ENCODE measurements at regions not wholly inside any gene's neighbourhood (a gene's known extent, or its start where the extent isn't known, plus 50 kb on each side); places are given as distances from the start of the nearest gene placed in this dataset.
"Not testable (repeated sequence)": the region's sequence is repeated elsewhere in the genome, so short reads cannot be mapped to it uniquely, and the experiment has no call there.

DNA sequence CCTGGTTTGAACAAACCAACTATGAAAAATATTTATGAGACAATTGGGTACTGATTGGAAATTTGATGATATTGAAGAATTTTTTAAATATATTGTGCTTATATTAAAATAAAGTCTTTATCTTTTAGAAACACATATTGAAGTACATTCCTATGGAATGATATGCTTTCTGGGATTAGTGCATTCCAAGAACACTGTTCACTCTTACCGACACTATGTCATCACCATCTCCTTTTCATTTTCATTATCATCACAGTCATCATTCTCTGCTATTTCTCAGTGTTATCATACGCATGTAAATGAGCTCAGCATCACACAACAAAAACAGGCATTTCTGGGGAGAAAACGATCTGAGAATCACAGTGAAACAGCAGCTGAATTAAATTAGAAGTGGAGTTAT lies 513.3 kb upstream of the CCDC196 start:
- no peak for DNase-seq

DNA sequence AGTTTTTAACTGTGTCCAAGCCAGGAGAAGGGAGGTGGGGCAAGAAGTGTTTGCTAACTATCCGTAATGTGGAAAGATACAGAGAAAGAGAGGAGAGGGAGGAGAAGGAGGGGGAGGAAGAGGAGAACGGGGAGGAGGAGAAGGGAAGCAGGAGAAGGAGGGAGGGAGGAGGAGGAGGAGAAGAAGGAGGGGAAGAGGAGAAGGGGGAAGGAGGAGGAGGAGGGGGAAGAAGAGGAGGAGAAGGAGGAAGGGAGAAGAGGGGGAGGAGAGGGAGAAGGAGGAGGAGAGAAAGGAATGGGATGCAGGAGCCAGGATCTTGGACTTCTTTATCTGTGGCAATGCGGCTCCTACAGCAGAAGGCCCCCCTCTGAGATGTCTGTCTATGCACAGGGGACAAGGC lies 510.3 kb upstream of the CCDC196 start:
- no peak for DNase-seq

DNA sequence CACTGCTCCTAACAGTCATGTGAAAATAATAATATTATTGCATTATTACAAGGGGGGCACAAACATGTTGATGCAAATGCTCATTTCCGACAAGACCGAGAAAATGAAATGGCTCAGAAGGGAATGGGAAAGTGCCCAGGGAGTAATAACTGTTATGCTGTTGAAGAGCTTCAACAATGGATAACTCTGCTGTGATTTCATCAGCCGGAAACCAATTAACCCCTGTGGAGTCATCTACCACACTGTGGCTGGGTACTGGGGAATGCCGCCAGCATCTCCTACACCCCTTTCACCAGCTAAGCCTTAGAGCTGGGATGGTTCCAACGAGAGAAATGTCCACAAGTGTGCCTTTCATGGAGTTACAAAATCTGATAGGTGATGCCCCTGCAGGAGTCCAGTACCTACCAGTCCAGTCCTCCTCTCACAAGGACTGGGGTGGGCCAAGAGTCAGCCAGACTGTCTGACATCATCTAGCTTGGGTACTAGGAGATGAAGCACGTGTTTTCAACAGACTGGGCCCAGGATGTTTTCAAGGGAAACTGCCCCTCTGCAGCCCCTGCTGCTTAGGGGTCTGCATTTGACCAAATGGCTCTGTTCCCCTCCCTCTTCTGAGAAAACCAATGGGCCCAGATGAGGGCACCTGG lies 509.3 kb upstream of the CCDC196 start:
- no peak for DNase-seq

DNA sequence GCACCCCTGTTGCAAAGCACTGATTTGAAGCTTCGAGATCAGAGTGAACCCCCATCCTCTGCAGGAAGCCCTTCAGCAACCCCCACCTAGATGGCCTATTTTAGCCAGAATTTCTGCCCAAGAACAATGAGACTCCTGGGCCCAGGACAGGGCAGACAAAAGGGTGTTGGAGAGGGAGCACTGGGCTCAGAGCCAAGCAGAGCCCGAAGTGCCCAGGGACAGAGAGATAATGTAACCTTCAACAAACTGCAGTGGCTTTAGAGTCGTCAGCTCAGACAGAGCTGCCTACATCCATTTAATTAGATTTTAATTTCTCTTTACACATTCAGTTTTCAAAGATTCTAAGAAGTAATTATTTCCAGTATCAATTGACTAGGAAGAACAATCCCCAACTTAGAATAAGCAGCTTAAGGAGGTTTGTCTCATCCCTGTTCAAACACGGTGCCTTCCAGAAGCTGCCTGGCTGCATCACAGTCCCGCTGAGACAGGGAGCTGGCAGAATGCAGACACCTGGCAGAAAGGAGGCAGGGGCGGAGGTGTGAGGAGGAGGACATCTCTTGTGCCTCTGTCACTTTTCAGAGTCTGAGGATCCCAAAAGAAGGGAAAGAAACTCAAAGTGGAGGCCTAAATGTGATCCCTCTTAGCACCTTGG lies 504.9 kb upstream of the CCDC196 start:
- no peak for DNase-seq

DNA sequence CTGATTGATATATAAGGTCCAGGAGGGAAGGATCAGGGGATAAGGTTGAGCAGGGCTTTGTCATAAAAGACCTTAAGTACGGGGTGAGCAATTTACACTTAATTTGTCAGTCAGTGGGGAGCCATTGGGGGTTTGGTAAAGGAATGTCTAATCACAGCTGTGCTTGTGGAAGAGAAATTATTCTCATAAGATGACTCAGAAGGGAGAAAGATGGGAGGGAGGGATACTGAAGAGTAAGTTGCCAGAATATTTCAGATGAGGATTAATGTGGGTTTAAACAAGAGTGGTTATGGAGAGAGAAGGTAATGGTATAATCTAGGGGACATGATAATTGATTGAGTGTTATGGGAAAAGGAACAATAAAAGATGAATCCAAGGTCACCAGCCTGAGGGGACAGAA lies 500.1 kb upstream of the CCDC196 start:
- no peak for DNase-seq

DNA sequence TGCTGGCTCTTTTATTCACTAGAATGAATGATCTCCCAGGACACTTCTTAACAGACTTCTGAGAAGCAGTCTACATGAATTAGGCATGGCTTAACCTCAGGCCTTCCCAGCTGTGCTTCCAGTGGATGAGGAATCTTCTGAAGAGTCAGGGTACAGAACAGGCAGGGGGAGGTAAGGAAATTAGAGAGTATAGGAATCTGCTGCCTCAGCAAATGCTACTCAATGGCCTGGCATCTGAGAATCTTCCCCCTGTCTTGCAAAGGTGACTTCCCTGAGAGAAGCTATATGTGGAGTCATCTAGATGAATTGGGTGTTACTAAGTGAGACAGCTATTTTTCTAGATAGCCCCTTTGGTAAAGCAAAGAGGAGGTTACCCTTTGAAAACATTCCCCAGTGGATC lies 496.2 kb upstream of the CCDC196 start:
- no peak for DNase-seq

DNA sequence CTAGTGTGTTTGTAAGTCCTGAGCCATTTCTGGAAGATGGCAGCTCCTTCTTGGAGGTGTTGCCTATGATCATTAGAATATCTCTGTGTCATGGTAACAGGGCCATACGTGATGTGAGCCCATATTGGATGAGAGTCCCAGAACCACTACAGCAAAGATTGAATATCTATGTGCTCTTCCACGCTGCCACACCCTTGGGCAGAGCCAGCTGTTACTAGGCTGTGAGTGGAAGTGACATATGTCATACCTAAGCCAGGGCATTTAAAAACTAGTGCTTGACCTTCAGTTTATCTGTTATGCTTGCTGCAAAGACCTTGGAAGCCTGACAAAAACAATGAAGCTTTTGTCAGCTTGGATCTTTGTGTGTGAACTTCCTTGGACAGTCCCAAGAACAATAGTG lies 495.1 kb upstream of the CCDC196 start:
- no peak for DNase-seq

DNA sequence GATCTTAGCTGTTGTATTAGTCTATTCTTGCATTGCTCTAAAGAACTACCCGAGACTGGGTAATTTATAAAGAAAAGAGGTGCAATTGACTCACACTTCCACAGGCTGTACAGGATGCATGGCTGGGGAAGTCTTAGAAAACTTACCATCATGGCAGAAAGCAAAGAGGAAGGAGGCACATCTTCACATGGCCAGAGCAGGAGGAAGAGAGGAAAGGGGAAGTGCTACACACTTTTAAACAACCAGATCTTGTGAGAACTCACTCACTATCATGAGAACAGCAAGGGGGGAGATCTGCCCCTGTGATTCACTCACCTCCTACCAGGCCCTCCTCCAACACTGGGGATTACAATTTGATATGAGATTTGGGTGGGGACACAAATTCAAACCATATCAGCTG lies 494.2 kb upstream of the CCDC196 start:
- not testable (repeated sequence) for DNase-seq

DNA sequence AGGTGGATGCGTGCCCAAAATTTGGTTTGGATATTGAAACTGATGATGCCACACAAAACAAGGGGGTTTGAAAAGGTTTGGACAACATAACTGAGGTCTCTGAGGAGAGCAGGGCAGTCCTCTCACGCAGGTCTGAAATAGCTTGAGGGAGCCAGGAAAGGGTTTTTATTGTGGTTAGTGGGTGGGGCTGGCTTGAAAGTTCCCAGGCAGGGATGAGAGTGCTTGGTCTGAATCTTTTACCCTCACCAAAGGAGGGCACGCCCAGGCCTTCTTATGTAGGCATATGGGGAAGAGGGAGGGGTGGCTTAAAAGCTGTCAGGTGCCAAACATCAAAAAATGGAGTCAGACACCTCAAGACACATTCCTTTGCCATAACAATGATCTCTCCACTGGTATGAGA lies 493.1 kb upstream of the CCDC196 start:
- no peak for DNase-seq

DNA sequence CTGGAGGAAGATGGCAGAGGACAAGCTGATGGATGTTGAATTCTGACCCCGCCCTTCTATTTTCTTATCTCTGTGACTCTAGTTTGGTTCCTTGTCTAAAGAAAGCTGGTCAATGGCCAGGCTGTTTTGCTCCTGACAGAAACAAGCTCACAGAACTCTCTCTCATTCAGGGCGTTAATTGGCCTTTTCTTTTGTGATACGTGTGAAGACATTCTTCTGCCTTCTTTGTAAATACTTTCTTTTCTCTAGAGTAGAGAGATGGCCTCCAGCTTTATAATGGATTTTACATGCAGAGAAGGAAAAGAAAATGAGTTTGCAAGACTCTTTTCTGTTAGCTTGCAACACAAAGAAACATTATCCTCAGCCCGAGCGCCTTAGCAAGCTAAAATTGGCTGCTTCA lies 492.2 kb upstream of the CCDC196 start:
- no peak for DNase-seq

DNA sequence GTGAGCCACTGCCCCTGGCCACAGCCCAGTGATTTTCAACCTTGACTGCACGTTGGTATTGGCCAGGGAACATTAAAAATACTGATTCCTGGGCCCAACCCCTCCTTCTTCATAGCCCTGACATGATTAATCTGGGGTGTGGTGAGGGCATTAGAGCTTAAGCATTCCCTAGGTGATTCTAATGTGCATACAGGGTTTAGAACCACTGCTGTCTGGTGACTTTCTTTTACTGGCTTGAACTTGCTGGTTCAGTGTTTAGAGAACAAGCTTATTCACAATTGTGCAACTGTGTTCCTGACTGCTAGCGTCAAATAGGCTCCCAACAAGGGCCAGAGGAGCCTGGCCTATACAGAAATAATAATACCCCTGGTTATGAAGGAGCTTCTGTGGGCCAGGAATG lies 488.8 kb upstream of the CCDC196 start:
- DNase-seq: no peak

DNA sequence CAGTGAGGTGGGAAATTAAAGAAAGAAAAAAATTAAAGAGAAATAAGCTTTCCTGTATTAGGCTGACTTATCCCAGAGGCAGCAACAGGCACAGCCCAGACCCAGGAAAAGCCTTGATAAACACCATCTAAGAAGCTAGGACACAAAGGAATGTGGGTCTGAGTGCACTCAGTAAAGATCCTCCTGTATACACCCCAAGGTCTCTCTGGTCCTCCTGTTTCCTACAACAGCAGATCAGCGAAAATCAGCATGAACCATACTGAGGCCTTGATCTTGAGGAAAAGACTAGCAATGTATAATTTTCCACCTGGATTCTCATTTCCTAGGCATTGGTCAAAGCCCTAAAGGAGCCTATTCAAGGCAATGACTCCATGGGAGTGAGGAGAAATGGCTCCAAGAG lies 486.3 kb upstream of the CCDC196 start:
- DNase-seq: no peak

DNA sequence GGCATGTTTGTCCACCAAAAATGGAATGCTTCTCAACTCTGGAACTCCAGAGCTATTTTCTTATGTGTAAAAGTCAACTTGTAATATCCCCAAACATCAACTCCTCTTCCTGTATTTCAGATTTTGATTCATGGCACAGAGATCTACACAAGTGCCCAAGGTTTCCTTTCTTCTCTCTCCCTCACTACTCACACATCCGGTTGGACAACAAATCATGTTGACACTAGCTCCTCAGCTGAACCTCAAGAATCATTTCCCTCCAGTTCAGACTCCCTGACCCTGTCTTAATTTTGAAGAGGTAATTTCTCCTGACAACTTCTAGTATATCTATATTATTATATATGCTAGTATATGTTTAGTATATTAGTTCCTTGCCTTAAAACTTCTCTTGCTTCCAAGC lies 485.4 kb upstream of the CCDC196 start:
- no peak for DNase-seq

DNA sequence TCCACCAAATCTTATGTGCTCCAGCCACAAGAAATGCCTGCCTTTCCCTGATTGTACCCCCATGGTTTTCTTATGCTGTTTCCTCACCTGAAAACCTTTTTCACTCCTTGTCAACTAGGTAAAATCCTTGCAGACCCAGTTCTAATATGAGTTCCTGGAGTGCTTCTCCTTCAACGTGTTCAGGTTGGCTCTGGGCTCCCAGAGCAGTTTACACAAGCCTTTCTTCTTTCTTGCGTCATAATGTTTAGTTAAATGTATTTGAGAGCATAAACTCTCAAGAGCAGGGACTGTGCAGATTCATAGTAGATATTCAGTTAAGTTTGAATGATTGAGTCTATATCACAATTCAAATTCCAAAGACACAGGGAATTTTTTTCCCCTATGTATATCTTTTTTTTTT lies 484.8 kb upstream of the CCDC196 start:
- DNase-seq: no peak

DNA sequence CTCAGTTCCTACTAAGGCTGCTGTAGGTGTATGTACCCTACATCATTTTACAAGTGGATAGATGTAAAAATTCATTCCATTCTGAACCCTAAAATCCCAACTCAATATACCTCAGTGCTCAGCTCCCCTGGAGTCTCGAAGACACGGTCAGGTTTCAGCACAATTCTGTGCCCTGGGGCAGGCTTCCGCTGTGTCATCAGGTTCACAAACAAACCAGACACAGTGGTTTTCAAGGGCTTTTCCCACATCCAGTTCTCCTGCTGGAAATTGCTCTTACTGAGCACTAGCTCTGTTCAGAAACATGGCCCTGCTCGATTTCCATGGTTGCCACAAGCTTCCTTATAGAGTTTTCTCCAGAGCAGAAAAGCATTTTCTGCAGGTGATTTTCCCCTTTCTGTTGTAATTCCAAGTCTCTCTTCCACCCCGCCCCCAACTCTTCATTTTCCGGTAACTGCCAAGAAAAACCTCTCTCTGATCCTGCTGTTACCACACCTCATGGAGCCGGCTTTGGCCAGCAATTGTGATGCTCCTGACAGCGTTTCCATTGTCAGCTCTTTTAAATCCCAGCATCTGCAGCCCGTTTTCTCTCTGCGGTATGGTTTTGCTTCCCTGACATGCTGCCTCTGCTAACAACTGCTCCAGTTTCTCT lies 483.0 kb upstream of the CCDC196 start:
- no peak for DNase-seq

DNA sequence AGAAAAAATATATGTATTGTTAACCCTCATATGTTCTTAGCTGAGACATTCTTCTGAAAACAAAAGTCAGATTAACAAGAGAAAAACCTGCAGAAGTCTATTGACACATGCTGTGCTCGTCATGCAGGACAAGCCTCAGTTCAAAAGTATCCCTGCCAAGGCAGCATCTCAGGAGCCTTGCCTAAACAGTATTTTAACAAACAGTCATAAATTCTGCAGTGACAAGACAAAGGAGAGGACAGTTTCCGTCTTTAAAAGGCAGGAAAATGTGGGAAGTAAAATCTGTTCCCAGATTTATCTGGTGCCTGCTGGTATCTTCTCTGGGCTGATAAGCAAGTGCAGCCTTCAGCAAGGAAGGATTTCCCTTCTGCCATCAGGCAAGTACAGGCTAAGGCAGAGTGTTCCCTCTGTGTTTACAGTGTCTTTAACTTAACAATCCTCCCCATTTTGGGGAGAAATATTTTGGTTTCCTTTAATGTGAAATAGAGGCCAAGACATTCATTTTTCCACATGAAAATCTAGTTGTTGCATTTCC lies 480.2 kb upstream of the CCDC196 start:
- no peak for DNase-seq

DNA sequence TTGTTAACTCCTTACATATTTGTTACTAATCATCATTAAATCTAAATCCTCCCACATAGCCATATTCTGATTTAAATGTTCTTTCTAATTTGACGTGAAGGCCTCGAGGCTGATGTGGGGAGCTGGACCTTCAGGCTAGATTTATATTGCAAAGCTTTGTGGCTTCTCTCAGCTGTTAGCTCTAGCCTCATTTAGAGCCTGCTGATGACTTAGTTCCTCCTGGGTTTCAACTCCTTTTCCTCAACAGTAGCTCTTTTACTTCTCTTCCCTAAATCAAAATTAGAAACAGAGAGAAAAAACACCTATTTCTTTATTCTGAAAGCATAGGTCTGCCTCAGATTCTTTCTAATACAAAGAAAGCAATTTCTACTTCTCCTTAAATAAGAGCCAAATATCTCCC lies 477.5 kb upstream of the CCDC196 start:
- DNase-seq: no peak

DNA sequence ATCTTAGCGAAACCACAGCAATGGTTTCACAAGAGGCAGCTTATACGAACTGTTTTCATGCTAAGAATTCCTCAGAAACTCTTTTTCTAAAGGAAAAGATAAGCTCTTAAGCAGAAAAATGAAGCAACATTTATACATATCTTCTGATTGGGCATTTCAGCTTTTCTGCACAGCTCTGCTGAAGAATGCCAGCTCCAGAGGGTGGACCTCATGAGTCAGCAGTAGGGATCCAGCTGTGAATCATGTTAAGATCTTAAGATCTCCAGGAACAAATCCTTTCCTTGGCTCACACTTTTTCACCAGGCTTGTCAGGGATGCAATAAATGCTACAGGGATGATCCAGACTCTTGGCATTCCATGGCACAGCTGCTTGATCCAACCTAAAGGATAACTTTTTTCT lies 477.1 kb upstream of the CCDC196 start:
- DNase-seq: no peak

DNA sequence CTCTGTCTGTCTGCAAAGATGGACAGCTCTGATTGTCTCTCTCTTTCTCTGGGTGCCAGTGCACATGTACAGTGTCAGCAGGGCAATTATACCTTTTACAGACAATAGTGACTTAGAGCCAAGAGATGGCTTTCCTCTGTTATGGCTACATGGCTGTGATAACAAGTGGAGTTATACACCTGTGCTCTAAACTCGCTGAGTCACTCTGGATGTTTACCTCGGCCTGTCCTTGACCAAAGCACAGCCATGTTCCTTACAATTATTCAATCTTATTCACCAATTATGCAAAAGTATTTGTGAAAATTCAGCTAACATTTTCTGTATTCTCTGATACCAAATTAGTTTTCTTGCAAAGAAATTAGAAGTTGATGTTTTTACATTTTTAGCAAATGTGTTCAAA lies 475.5 kb upstream of the CCDC196 start:
- DNase-seq: no peak

DNA sequence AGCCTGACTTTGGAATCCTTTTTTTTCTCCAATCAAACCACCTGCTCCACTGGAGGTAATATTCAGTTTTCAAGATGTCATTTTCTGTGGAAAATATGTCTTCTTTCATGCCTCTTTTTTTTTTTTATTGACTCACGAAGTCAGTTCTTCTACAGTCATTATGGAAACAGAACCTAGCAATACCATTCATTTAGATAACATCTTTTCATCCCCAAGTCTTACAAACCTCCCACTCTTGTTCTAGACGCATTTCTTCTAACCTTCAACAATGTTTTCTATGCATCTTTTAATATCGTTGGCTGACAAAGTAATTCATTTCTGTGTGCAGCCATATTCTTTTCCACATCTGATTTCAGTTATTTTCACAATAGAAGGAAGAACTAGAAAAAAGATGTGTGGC lies 474.3 kb upstream of the CCDC196 start:
- no peak for DNase-seq

DNA sequence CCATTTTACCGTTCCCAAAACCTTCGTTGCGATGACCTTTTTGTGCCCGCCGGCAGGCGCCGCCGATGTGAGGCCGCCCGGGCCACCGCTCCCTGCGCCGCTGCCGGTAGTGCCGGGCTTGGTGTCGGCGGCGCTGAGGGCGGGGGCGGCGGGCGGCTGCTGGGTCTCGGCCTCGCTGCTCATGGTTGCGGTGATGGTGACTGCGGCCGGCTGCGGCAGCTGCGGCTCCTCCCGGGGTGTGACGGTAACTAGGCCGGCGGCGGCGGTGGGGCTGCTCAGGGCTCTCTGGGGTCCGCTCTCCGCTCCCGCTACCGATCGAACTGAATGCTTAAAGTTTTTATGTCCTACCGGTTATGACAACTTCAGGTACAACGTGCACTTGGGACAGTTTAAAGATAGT lies 472.6 kb upstream of the CCDC196 start:
- DNase-seq: not testable (repeated sequence)

DNA sequence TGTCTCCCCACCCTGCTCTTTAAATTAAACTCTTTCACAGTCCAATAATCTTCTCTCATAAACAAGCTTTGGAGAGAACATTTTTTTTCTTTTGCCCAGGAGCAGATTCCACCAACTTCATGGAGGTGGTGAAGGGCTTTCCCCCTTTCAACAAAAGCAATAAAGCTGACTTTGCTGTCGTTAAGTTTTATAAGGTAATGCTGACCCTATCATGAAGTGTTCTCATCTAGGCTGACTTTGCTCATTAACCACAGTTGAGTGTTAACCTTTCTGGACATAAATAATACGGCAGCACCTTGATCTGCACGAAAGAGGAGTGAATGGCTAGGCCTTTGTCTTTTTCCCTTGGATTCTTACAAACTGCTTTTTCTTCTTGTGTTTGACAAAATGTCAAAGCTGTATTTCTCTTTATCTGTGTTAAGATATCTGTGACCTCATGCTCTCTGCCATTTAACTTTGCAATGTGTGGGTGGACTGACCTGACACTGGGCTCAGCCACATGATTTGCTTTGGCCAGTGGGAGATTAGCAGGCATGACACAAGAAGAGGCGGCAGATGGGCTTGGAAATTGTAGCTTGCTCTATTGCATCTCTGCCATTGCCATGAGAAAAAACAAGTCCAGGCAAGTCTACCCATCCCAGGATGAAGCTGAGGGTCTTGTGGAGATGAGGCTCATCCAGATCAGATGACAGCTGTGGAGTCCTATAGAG lies 470.9 kb upstream of the CCDC196 start:
- DNase-seq: no peak

DNA sequence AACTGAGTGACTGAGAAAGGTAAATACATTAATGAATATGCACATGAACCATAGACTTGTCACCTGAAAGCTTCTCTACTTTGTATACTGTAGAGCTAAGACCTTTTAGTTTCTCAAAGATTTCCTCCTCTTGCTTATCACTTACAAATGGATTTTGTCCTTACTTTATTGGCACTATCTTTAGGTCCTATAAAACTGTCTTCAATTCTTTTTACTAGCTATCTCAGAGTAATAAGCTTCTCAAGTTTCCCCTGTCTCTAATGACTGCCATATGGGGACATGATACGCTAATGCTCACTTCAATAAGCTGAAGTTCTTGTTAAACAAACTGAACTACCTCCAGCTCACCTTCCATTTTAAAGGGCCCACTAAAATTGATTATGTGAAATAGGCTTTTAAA lies 468.2 kb upstream of the CCDC196 start:
- DNase-seq: no peak

DNA sequence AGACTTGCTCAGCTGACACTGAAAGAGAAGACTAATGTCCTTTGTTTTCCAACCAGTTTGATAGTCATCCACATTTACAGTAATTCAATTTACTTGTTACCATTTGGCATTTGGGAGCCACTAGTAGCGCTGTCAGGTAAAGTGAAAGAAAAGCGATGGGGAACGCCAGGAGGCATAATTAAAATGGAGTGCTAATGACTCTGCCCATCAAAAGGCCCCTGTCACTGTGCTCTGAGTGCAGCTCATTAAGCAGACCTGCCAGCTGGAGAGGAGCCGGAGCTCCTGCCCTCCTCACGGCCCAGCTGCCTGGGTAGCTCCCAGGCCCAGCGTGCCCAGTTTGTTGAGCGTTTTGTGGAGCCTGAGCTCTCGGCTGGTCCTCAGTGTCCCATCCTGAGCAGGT lies 463.6 kb upstream of the CCDC196 start:
- DNase-seq: no peak

Data from bone marrow (tissue), 2 donors.